ENCODE measurements at regions not wholly inside any gene's neighbourhood (a gene's known extent, or its start where the extent isn't known, plus 50 kb on each side); places are given as distances from the start of the nearest gene placed in this dataset.
A peak's percentile ranks its signal among the peaks of the same experiment; 100 is the strongest.

GRCh38 chr12:92402415-92402814 is 256.8 kb upstream of the BTG1 start:
- TF ChIP-seq, protein P1, sequence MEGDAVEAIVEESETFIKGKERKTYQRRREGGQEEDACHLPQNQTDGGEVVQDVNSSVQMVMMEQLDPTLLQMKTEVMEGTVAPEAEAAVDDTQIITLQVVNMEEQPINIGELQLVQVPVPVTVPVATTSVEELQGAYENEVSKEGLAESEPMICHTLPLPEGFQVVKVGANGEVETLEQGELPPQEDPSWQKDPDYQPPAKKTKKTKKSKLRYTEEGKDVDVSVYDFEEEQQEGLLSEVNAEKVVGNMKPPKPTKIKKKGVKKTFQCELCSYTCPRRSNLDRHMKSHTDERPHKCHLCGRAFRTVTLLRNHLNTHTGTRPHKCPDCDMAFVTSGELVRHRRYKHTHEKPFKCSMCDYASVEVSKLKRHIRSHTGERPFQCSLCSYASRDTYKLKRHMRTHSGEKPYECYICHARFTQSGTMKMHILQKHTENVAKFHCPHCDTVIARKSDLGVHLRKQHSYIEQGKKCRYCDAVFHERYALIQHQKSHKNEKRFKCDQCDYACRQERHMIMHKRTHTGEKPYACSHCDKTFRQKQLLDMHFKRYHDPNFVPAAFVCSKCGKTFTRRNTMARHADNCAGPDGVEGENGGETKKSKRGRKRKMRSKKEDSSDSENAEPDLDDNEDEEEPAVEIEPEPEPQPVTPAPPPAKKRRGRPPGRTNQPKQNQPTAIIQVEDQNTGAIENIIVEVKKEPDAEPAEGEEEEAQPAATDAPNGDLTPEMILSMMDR (IDR thresholded peaks at IDR 0.05; ENCODE audit: low read depth, low read length), result no peak
- H3K27me3 ChIP-seq, result no peaks in the 10 kb centered on the region
- H3K9me3 ChIP-seq, result no peaks in the 10 kb centered on the region
- no peak for DNase-seq
- H3K36me3 ChIP-seq, result no peaks in the 10 kb centered on the region
- no peaks in the 10 kb centered on the region for H3K4me1 ChIP-seq
- no peak overlapping the region for H3K4me3 ChIP-seq (ENCODE audit: low read depth, low read length)

DNA sequence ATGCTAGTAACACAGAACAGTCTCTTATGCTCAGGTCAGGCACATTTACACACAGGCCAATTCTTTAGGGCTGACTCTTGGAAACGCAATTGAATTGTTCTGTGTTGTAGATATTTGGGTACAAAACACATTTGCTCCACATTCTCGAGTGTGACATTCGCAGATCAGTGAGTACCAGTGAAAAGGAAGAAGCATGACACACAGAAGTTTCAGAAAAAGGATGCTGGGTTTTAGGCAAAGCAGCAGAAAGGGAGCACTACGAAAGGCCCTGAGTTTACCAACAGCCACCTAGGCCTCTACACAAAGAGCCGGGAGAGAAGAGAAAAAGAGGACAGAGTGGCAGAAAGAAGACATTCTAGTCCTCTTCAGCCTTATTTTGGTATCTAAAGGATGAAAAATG is 254.4 kb upstream of the BTG1 start:
- Histone ChIP-seq H3K36me3 (no peaks in the 10 kb centered on the region), H3K27me3 (no peaks in the 10 kb centered on the region), H3K9me3 (no peaks in the 10 kb centered on the region; the same call in 1 of the 2 replicates), H3K4me1 (no peaks in the 10 kb centered on the region; the same call in 1 of the 2 replicates), H3K4me3 (ENCODE audit: low read depth, low read length) (no peak overlapping the region)
- TF ChIP-seq, protein P1 (IDR thresholded peaks at IDR 0.05; ENCODE audit: low read depth, low read length), result no peak
- no peak for DNase-seq

GRCh38 chr12:92398565-92399309 is 253.1 kb upstream of the BTG1 start:
- Histone ChIP-seq H3K27me3 (no peaks in the 10 kb centered on the region), H3K4me3 (ENCODE audit: low read depth, low read length) (no peak overlapping the region), H3K9me3 (no peaks in the 10 kb centered on the region; the same call in 1 of the 2 replicates), H3K36me3 (no peaks in the 10 kb centered on the region), H3K4me1 (no peaks in the 10 kb centered on the region; the same call in 1 of the 2 replicates)
- DNase-seq, result no peak
- TF ChIP-seq, protein P1 (IDR thresholded peaks at IDR 0.05; ENCODE audit: low read depth, low read length), result no peak

DNA sequence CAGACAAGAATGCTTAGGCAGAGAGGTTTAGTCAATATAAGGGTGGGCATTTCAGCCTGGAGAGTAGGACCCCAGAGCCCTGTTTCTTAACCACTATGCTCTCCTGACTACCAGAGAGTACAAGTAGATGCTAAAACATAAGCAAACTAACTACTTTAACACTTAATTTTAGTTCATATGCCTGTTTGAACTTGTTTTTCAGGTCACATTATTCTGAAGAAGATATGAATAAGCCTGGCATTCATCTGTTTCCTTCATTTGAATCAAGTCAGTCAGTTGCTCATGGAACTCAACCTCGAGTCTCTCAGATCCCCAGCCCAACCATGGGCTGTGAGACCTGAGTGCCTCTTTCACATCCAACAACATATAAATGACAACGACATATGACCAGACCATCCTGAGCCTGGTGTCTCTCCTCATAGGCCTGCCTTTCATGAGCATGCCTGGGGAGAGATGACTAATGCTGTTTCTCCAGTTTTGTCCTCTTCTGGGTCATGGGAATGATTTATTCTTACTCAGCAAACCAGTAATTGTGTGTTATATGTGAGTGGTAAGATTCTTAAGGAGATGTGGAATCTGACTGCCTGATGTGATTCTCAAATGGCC is 251.1 kb upstream of the BTG1 start:
- DNase-seq, result peak; percentile 18
- Histone ChIP-seq H3K36me3 (no peaks in the 10 kb centered on the region), H3K4me3 (ENCODE audit: low read depth, low read length) (no peak overlapping the region), H3K27me3 (no peaks in the 10 kb centered on the region), H3K4me1 (no peaks in the 10 kb centered on the region; the same call in 1 of the 2 replicates), H3K9me3 (no peaks in the 10 kb centered on the region; the same call in 1 of the 2 replicates)
- TF ChIP-seq, protein P1 (IDR thresholded peaks at IDR 0.05; ENCODE audit: low read depth, low read length), result no peak

DNA sequence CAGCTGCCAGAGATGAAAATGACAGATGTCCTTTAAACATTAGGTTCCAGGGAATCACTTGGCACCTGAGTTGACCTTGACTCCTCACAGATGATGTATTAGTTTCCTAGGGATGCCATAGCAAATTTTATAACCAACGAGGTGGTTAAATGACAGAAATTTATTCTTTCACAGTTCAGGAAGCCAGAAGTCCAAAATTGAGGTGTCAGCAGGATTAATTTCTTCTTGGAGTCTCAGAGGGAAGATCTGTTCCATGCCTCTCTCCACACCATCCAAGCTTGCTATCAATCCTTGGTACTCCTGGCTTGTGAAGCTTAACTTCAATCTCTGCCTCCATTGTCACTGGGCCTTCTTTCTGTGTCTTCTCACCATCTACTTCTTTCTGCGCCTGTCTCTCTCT is 249.7 kb upstream of the BTG1 start:
- Histone ChIP-seq H3K4me1 (no peaks in the 10 kb centered on the region; the same call in 1 of the 2 replicates), H3K36me3 (no peaks in the 10 kb centered on the region), H3K27me3 (no peaks in the 10 kb centered on the region), H3K9me3 (no peaks in the 10 kb centered on the region; the same call in 1 of the 2 replicates), H3K4me3 (ENCODE audit: low read depth, low read length) (no peak overlapping the region)
- TF ChIP-seq, protein P1 (IDR thresholded peaks at IDR 0.05; ENCODE audit: low read depth, low read length), result no peak
- DNase-seq, result no peak

DNA sequence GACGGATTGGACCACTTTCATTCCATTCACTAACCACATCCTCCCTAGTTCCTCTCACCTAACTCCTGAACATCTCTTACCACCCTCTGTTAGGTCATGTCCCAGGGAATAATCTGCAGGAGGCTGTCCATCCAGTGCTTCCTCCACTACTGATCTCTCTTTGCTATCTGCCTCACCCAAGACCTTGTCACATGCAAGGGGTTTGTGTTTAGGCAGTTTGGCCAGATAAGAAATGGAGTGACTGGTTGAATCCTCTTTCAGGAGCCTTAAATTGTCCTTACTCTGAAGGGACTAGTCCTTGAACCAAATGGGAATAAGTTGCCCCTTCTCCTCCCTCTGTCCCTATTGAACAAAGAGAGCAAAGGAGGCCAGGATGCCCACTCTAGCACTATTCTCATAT is 249.2 kb upstream of the BTG1 start:
- H3K27me3 ChIP-seq, result no peaks in the 10 kb centered on the region
- H3K36me3 ChIP-seq, result no peaks in the 10 kb centered on the region
- DNase-seq, result no peak
- TF ChIP-seq, protein P1 (IDR thresholded peaks at IDR 0.05; ENCODE audit: low read depth, low read length), result no peak
- H3K9me3 ChIP-seq, result no peaks in the 10 kb centered on the region; the same call in 1 of the 2 replicates
- no peaks in the 10 kb centered on the region; the same call in 1 of the 2 replicates for H3K4me1 ChIP-seq
- no peak overlapping the region for H3K4me3 ChIP-seq (ENCODE audit: low read depth, low read length)

Data from BE2C (cell line).